ENCODE measurements at regions not wholly inside any gene's neighbourhood (a gene's known extent, or its start where the extent isn't known, plus 50 kb on each side); places are given as distances from the start of the nearest gene placed in this dataset.

- H3K27ac Mint-ChIP-seq: no peak overlapping the region
- H3K4me1 Mint-ChIP-seq: no peaks in the 10 kb centered on the region
Measured at GRCh38 chr13:34349091-34349722, 531.3 kb downstream of the RFC3 start.

DNA sequence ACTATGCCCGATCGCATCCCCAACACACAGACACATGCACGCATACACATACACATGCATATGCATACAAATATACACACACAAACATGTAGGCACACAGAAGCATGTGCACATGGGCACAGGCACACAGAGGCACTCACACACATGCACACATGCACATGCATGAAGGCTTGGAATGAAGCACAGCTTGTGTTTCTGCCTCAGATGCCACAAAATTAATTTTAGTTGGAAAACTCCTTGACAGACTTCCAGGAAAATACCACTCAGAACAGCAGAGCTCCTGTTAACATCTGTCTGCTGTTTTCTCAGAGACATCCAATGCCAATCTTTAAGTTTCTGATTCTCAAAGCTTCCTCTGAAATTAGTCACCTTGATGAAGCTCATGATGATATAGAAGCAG, 532.7 kb downstream of the RFC3 start:
- no peak overlapping the region for H3K4me3 Mint-ChIP-seq
- H3K9me3 Mint-ChIP-seq: peaks cover 5% of the 10 kb centered on the region
- H3K27me3 Mint-ChIP-seq: no peaks in the 10 kb centered on the region
- no peaks in the 10 kb centered on the region for H3K36me3 Mint-ChIP-seq
- H3K4me1 Mint-ChIP-seq: no peaks in the 10 kb centered on the region
- no peak for ATAC-seq
- H3K27ac Mint-ChIP-seq: no peak overlapping the region

More at GRCh38 chr13:34349091-34349722, 531.3 kb downstream of the RFC3 start:
- Mint-ChIP-seq H3K27me3 (no peaks in the 10 kb centered on the region), H3K36me3 (no peaks in the 10 kb centered on the region), H3K9me3 (peaks cover 5% of the 10 kb centered on the region), H3K4me3 (no peak overlapping the region)
- no peak for ATAC-seq

DNA sequence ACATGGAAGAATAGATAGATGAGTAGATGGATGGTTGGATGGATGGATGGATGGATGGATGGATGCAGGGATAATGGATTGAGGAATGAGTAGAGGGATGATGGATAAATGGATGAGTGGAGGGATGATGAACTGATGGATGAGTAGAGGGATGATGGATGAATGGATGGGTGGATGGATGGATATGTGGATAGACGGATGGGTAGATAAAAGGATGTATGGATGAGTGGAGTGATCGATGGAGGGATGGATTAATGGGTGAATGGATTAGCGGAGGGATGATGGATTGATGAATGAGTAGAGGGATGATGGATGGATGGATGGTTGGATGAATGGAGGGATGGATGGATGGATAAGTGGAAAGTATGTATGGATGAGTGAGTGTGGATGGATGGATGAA, 533.2 kb downstream of the RFC3 start:
- H3K9me3 Mint-ChIP-seq: peaks cover 5% of the 10 kb centered on the region
- H3K27me3 Mint-ChIP-seq: no peaks in the 10 kb centered on the region
- ATAC-seq: no peak
- H3K4me1 Mint-ChIP-seq: no peaks in the 10 kb centered on the region
- H3K27ac Mint-ChIP-seq: no peak overlapping the region
- H3K4me3 Mint-ChIP-seq: no peak overlapping the region
- H3K36me3 Mint-ChIP-seq: no peaks in the 10 kb centered on the region

GRCh38 chr13:34352958-34353357, 535.0 kb downstream of the RFC3 start:
- H3K4me1 Mint-ChIP-seq: no peaks in the 10 kb centered on the region
- no peak for ATAC-seq

GRCh38 chr13:34356686-34357434, 538.9 kb downstream of the RFC3 start:
- Mint-ChIP-seq H3K4me1 (no peaks in the 10 kb centered on the region), H3K4me3 (no peak overlapping the region)
- ATAC-seq: no peak

More at GRCh38 chr13:34352958-34353357, 535.0 kb downstream of the RFC3 start:
- no peak overlapping the region for H3K27ac Mint-ChIP-seq
- H3K27me3 Mint-ChIP-seq: no peaks in the 10 kb centered on the region
- peaks cover 5% of the 10 kb centered on the region for H3K9me3 Mint-ChIP-seq
- no peak overlapping the region for H3K4me3 Mint-ChIP-seq
- H3K36me3 Mint-ChIP-seq: no peaks in the 10 kb centered on the region

GRCh38 chr13:34357435-34358232, 539.7 kb downstream of the RFC3 start:
- H3K36me3 Mint-ChIP-seq: no peaks in the 10 kb centered on the region
- no peak overlapping the region for H3K4me3 Mint-ChIP-seq
- no peak overlapping the region for H3K27ac Mint-ChIP-seq
- no peaks in the 10 kb centered on the region for H3K9me3 Mint-ChIP-seq
- ATAC-seq: no peak
- no peaks in the 10 kb centered on the region for H3K4me1 Mint-ChIP-seq
- no peaks in the 10 kb centered on the region for H3K27me3 Mint-ChIP-seq

More at GRCh38 chr13:34356686-34357434, 538.9 kb downstream of the RFC3 start:
- H3K27ac Mint-ChIP-seq: no peak overlapping the region
- H3K27me3 Mint-ChIP-seq: no peaks in the 10 kb centered on the region
- no peaks in the 10 kb centered on the region for H3K36me3 Mint-ChIP-seq
- H3K9me3 Mint-ChIP-seq: no peaks in the 10 kb centered on the region

- H3K36me3 Mint-ChIP-seq: no peaks in the 10 kb centered on the region
- no peaks in the 10 kb centered on the region for H3K9me3 Mint-ChIP-seq
- no peak overlapping the region for H3K4me3 Mint-ChIP-seq
- H3K4me1 Mint-ChIP-seq: no peaks in the 10 kb centered on the region
- no peaks in the 10 kb centered on the region for H3K27me3 Mint-ChIP-seq
- ATAC-seq: no peak
- H3K27ac Mint-ChIP-seq: no peak overlapping the region
Measured at GRCh38 chr13:34358811-34359513, 541.0 kb downstream of the RFC3 start.

GRCh38 chr13:34360702-34361101, 542.8 kb downstream of the RFC3 start:
- no peaks in the 10 kb centered on the region for H3K4me1 Mint-ChIP-seq
- no peak overlapping the region for H3K4me3 Mint-ChIP-seq
- no peaks in the 10 kb centered on the region for H3K36me3 Mint-ChIP-seq
- H3K9me3 Mint-ChIP-seq: no peaks in the 10 kb centered on the region
- H3K27ac Mint-ChIP-seq: no peak overlapping the region
- ATAC-seq: no peak
- no peaks in the 10 kb centered on the region for H3K27me3 Mint-ChIP-seq

GRCh38 chr13:34361560-34361959, 543.6 kb downstream of the RFC3 start:
- Mint-ChIP-seq H3K4me3 (no peak overlapping the region), H3K27ac (no peak overlapping the region), H3K36me3 (no peaks in the 10 kb centered on the region), H3K27me3 (no peaks in the 10 kb centered on the region), H3K4me1 (no peaks in the 10 kb centered on the region), H3K9me3 (peaks cover 2% of the 10 kb centered on the region)
- no peak for ATAC-seq

DNA sequence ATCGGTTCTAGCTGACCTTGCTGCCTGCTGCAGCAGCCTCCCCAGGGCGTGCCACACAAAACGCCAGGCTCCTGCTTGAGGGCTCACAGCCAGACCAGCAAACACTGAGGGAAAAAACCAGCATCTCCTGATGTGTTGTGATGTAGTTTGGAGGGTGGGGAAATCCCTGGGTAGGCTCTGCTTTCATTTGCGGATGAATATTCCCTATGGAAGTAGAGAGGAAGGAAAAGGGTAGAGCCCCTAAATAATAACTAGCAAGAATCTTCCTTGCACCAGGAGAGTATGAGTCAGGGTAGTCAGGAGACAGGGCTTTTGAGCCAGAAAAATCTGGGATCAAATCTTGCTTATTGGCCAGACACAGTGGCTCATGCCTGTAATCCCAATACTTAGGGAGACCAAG, 545.3 kb downstream of the RFC3 start:
- no peak overlapping the region for H3K27ac Mint-ChIP-seq
- no peak overlapping the region for H3K4me3 Mint-ChIP-seq
- no peaks in the 10 kb centered on the region for H3K27me3 Mint-ChIP-seq
- peaks cover 5% of the 10 kb centered on the region for H3K9me3 Mint-ChIP-seq
- no peaks in the 10 kb centered on the region for H3K4me1 Mint-ChIP-seq
- no peak for ATAC-seq
- H3K36me3 Mint-ChIP-seq: no peaks in the 10 kb centered on the region

GRCh38 chr13:34364633-34365032, 546.7 kb downstream of the RFC3 start:
- no peaks in the 10 kb centered on the region for H3K36me3 Mint-ChIP-seq
- H3K4me3 Mint-ChIP-seq: no peak overlapping the region
- no peak for ATAC-seq
- peaks cover 5% of the 10 kb centered on the region for H3K9me3 Mint-ChIP-seq
- no peaks in the 10 kb centered on the region for H3K27me3 Mint-ChIP-seq
- no peak overlapping the region for H3K27ac Mint-ChIP-seq
- no peaks in the 10 kb centered on the region for H3K4me1 Mint-ChIP-seq

- Mint-ChIP-seq H3K4me3 (no peak overlapping the region), H3K4me1 (no peaks in the 10 kb centered on the region), H3K27ac (no peak overlapping the region), H3K9me3 (peaks cover 5% of the 10 kb centered on the region), H3K36me3 (no peaks in the 10 kb centered on the region), H3K27me3 (no peaks in the 10 kb centered on the region)
- ATAC-seq: no peak
Measured at GRCh38 chr13:34369931-34370330, 552.0 kb downstream of the RFC3 start.

DNA sequence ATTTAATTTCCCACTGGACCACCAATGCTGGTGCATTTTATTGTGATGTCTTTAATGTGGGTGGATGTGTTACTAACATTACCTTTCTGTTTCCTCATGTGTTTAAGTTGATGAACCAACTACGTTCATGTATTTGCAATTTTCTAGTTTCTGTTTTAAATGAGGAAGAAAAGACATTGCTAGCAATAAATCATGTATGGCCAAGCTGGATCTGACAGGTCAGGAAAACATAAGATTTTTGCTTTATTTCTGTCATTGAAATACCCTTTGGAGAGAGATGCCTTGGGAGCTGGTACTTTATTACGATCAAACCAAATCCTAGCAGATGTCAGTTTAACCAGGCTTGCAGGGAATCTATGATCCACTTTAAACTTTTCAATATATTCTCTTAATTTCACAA, 553.2 kb downstream of the RFC3 start:
- Mint-ChIP-seq H3K27me3 (no peaks in the 10 kb centered on the region), H3K36me3 (no peaks in the 10 kb centered on the region), H3K9me3 (peaks cover 5% of the 10 kb centered on the region), H3K4me1 (no peaks in the 10 kb centered on the region), H3K27ac (no peak overlapping the region), H3K4me3 (no peak overlapping the region)
- ATAC-seq: no peak

DNA sequence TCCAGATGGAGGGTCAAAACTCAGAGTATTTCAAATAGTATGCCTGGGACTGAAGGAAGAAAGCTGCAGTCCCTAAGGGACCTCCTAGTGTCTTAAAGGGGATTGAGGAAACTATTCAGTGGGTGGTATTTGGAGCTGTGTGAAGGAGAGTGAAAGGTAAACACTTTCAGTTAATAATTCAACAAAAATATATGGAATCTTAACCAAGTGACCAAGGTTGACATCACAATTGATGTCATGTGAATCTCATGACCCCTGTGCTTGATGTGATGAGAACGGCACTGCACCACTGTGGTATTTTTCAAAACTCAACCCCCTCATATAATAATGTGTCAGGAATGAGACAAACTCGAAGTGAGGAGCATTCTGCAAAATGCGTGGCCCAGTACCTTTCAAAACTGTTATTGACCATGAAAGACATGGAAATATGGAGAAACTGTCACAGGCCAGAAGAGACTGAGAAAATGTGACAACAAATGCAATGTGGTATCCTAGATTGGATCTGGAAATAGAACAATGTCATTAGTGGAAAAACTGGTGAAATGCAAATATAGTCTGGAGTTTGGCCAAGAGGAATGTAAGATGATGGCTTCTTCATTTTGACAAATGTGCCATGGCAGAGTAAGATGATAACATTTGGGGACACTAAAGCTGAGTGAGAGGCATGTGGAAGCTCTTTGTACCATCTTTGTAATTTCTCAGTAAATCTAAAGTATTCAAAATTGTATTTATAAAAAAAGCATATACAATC, 553.9 kb downstream of the RFC3 start:
- peaks cover under 1% of the 10 kb centered on the region for H3K9me3 Mint-ChIP-seq
- H3K27ac Mint-ChIP-seq: no peak overlapping the region
- H3K4me3 Mint-ChIP-seq: no peak overlapping the region
- ATAC-seq: no peak
- no peaks in the 10 kb centered on the region for H3K4me1 Mint-ChIP-seq
- no peaks in the 10 kb centered on the region for H3K36me3 Mint-ChIP-seq
- H3K27me3 Mint-ChIP-seq: no peaks in the 10 kb centered on the region
